ENCODE measurements at regions not wholly inside any gene's neighbourhood (a gene's known extent, or its start where the extent isn't known, plus 50 kb on each side); places are given as distances from the start of the nearest gene placed in this dataset.

DNA sequence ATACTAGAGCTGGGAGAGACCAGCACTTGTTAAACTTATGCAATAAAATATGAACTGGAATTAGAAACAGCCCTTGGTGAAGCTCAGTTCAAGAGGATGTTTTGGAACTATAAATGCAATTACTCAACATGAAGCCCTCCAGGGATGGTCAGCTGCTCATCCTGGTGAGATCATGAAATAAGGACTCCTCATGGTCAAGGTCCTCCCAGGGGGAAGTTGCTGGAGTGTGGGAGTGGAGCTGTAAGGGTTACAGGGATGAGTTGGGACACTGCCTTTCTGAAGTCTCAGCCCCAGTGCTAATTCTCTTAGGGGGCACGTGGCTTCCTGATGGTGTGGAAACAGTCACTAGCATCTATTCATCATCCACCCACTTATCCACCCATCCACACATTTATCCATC lies 301.7 kb upstream of the SFSWAP start:
- TF ChIP-seq USF2 (IDR thresholded peaks at IDR 0.05; ENCODE audit: low read length), result no peak
- TF ChIP-seq CTCF (IDR thresholded peaks at IDR 0.05; ENCODE audit: control extremely low read depth in 1 of 3, insufficient read depth in 1 of 3, low read depth in 1 of 3, low read length in 3 of 3), result no peak
- TF ChIP-seq POLR2A (IDR thresholded peaks at IDR 0.05; ENCODE audit: control extremely low read depth in 1 of 2, low read depth in 2 of 2, low read length in 2 of 2), result no peak
- no peak for TF ChIP-seq EZH2 (IDR thresholded peaks at IDR 0.05; ENCODE audit: low read depth, low read length, severe bottlenecking)
- TF ChIP-seq HDAC2 (IDR thresholded peaks at IDR 0.05; ENCODE audit: borderline replicate concordance in 1 of 2, low read depth in 2 of 2, low read length in 2 of 2), result no peak
- TF ChIP-seq ZNF274 (IDR thresholded peaks at IDR 0.05; ENCODE audit: borderline replicate concordance, extremely low read depth, low read length), result no peak
- TF ChIP-seq BACH1 (IDR thresholded peaks at IDR 0.05; ENCODE audit: low read length), result no peak
- TF ChIP-seq POLR2AphosphoS5 (IDR thresholded peaks at IDR 0.05; ENCODE audit: low read depth, low read length), result no peak
- no peak for TF ChIP-seq EP300 (IDR thresholded peaks at IDR 0.05; ENCODE audit: borderline replicate concordance in 1 of 2, low read depth in 2 of 2, low read length in 2 of 2)
- no peak for TF ChIP-seq RFX5 (IDR thresholded peaks at IDR 0.05; ENCODE audit: borderline replicate concordance, low read depth, low read length)
- TF ChIP-seq CEBPB (IDR thresholded peaks at IDR 0.05; ENCODE audit: low read depth, low read length), result no peak
- no peak for TF ChIP-seq SIN3A (conservative IDR thresholded peaks at IDR 0.05 in 1 of 2, IDR thresholded peaks at IDR 0.05 in 1 of 2; ENCODE audit: low read depth in 1 of 2, low read length in 2 of 2)
- TF ChIP-seq, protein P1, sequence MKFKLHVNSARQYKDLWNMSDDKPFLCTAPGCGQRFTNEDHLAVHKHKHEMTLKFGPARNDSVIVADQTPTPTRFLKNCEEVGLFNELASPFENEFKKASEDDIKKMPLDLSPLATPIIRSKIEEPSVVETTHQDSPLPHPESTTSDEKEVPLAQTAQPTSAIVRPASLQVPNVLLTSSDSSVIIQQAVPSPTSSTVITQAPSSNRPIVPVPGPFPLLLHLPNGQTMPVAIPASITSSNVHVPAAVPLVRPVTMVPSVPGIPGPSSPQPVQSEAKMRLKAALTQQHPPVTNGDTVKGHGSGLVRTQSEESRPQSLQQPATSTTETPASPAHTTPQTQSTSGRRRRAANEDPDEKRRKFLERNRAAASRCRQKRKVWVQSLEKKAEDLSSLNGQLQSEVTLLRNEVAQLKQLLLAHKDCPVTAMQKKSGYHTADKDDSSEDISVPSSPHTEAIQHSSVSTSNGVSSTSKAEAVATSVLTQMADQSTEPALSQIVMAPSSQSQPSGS (IDR thresholded peaks at IDR 0.05; ENCODE audit: low read length), result no peak

Measured in H1 (cell line).